ENCODE measurements at regions not wholly inside any gene's neighbourhood (a gene's known extent, or its start where the extent isn't known, plus 50 kb on each side); places are given as distances from the start of the nearest gene placed in this dataset.

- Histone ChIP-seq H3K4me3 (ENCODE audit: low read depth, low read length) (no peak overlapping the region), H3K27me3 (ENCODE audit: control insufficient read depth, insufficient read depth, low read length) (peaks cover 3% of the 10 kb centered on the region; the same call in 1 of the 2 replicates), H3K36me3 (ENCODE audit: control insufficient read depth, insufficient read depth, low read length) (no peaks in the 10 kb centered on the region)
- no peak for TF ChIP-seq CTCF (IDR thresholded peaks at IDR 0.05; ENCODE audit: insufficient read depth, low read depth, low read length)
- POLR2A ChIA-PET = interaction anchor here (0.5 kb wide), 1 partner anchor 611 kb away, joined by 3 read pairs; no protein-coding TSS in a partner anchor
- DNase-seq (ENCODE audit: low read depth) = no peak
- CTCF ChIA-PET = interaction anchor here (1.3 kb wide), 1 partner anchor 9 kb away, joined by 3 read pairs; no protein-coding TSS in a partner anchor
Observed at GRCh38 chr4:15293711-15294110, 134.1 kb upstream of the C1QTNF7 start.

- no peaks in the 10 kb centered on the region for H3K36me3 ChIP-seq (ENCODE audit: control insufficient read depth, insufficient read depth, low read length)
- H3K27me3 ChIP-seq (ENCODE audit: control insufficient read depth, insufficient read depth, low read length) = 0 out of 2 replicates have a peak, but pooled peaks cover 3% of the 10 kb centered on the region
- ChIA-PET CTCF (interaction anchor here (0.9 to 1.3 kb wide), 2 partner anchors 8 to 163 kb away, joined by 3 read pairs; no protein-coding TSS in a partner anchor), POLR2A (interaction anchor here (0.5 kb wide), 1 partner anchor 611 kb away, joined by 3 read pairs; no protein-coding TSS in a partner anchor)
- no peak for DNase-seq (ENCODE audit: low read depth)
- no peak overlapping the region for H3K4me3 ChIP-seq (ENCODE audit: low read depth, low read length)
- no peak for TF ChIP-seq CTCF (IDR thresholded peaks at IDR 0.05; ENCODE audit: insufficient read depth, low read depth, low read length)
Observed at GRCh38 chr4:15294202-15294601, 133.6 kb upstream of the C1QTNF7 start.

- no peak for TF ChIP-seq CTCF (IDR thresholded peaks at IDR 0.05; ENCODE audit: insufficient read depth, low read depth, low read length)
- no peak for DNase-seq (ENCODE audit: low read depth)
- Histone ChIP-seq H3K4me3 (ENCODE audit: low read depth, low read length) (no peak overlapping the region), H3K36me3 (ENCODE audit: control insufficient read depth, insufficient read depth, low read length) (no peaks in the 10 kb centered on the region), H3K27me3 (ENCODE audit: control insufficient read depth, insufficient read depth, low read length) (0 out of 2 replicates have a peak, but pooled peaks cover 3% of the 10 kb centered on the region)
- ChIA-PET POLR2A (no interaction called here), CTCF (interaction anchor here (0.9 to 1.3 kb wide), 2 partner anchors 7 to 162 kb away, joined by 3 read pairs; no protein-coding TSS in a partner anchor)
Observed at GRCh38 chr4:15294832-15295231, 133.0 kb upstream of the C1QTNF7 start.

GRCh38 chr4:15295421-15296162, 132.2 kb upstream of the C1QTNF7 start:
- CTCF ChIA-PET = interaction anchor here (0.9 kb wide), 1 partner anchor 161 kb away, joined by 3 read pairs; no protein-coding TSS in a partner anchor
- TF ChIP-seq CTCF (IDR thresholded peaks at IDR 0.05; ENCODE audit: insufficient read depth, low read depth, low read length) = no peak
- Histone ChIP-seq H3K36me3 (ENCODE audit: control insufficient read depth, insufficient read depth, low read length) (no peaks in the 10 kb centered on the region), H3K4me3 (ENCODE audit: low read depth, low read length) (no peak overlapping the region), H3K27me3 (ENCODE audit: control insufficient read depth, insufficient read depth, low read length) (peaks cover 5% of the 10 kb centered on the region)
- DNase-seq (ENCODE audit: low read depth) = no peak
- POLR2A ChIA-PET = no interaction called here

GRCh38 chr4:15297344-15297743, 130.5 kb upstream of the C1QTNF7 start:
- ChIA-PET CTCF (no interaction called here), POLR2A (no interaction called here)
- H3K4me3 ChIP-seq (ENCODE audit: low read depth, low read length) = no peak overlapping the region
- DNase-seq (ENCODE audit: low read depth) = no peak
- peaks cover 7% of the 10 kb centered on the region for H3K27me3 ChIP-seq (ENCODE audit: control insufficient read depth, insufficient read depth, low read length)
- no peaks in the 10 kb centered on the region for H3K36me3 ChIP-seq (ENCODE audit: control insufficient read depth, insufficient read depth, low read length)
- TF ChIP-seq CTCF (IDR thresholded peaks at IDR 0.05; ENCODE audit: insufficient read depth, low read depth, low read length) = no peak

Measured in BJ (cell line).